Ovary (tissue), 3 donors: ENCODE measurements at regions not wholly inside any gene's neighbourhood (a gene's known extent, or its start where the extent isn't known, plus 50 kb on each side); places are given as distances from the start of the nearest gene placed in this dataset.

ENCODE experiments used
- EP300 ChIP-seq: sonication (generic); formaldehyde crosslinking; IDR thresholded peaks from one replicate; pipeline ENCODE4 v1.6.1; 2017; ENCODE audit warnings: antibody characterized with exemption
- TF ChIP-seq, protein P1 (sequence below), 3 donors: fragments of 450-650 bp in 2 of 3; fragments of 200-600 bp in 1 of 3; IDR thresholded peaks; one replicate each; pipeline versions ENCODE4 v1.5.1 to v1.8.0; 2016 to 2022; ENCODE audit warnings: antibody characterized with exemption in 3 of 3, mild to moderate bottlenecking in 1 of 3
- donor health status: DM: no; HTN: no; CAD: no.

DNA sequence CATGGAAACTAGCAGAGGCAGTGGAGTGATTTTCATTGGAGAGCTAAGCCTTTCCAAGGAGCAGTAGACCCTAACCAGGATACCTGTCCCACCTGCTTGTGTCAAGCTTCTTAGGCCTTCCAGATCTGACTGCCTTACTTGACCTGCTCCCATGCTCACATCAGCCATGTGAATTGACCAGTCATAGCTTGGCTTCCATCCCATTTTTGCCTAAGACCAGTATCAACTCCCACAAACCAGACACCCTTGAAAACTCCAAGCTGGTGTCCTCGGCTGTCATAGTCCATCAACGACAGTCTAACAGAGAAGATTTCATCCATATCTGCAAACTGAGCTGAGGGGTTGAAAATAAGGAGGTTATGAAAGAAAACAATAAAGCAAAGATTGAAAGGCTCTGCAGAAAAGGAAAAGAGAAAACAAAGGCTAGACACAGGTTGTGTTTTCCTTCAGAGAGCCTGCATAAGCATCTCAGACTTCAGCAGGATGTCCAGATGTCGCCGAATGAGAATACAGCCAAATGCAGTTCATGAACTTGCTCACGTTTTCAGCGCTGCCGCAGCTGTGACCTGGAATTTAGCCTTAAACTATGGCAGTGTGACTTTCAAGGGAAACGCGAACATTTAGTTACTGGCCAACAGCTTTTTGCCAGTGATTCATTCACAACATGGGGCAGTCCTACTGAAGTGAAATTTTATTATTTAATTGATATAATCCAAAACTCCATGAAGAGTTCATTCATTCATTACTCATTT, 868.1 kb upstream of the ID2 start:
- TF ChIP-seq, protein P1, sequence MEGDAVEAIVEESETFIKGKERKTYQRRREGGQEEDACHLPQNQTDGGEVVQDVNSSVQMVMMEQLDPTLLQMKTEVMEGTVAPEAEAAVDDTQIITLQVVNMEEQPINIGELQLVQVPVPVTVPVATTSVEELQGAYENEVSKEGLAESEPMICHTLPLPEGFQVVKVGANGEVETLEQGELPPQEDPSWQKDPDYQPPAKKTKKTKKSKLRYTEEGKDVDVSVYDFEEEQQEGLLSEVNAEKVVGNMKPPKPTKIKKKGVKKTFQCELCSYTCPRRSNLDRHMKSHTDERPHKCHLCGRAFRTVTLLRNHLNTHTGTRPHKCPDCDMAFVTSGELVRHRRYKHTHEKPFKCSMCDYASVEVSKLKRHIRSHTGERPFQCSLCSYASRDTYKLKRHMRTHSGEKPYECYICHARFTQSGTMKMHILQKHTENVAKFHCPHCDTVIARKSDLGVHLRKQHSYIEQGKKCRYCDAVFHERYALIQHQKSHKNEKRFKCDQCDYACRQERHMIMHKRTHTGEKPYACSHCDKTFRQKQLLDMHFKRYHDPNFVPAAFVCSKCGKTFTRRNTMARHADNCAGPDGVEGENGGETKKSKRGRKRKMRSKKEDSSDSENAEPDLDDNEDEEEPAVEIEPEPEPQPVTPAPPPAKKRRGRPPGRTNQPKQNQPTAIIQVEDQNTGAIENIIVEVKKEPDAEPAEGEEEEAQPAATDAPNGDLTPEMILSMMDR (IDR thresholded peaks at IDR 0.05), result no peak
- TF ChIP-seq EP300, result no peak
